Medulla oblongata (tissue), 1 donor: ENCODE measurements at regions not wholly inside any gene's neighbourhood (a gene's known extent, or its start where the extent isn't known, plus 50 kb on each side); places are given as distances from the start of the nearest gene placed in this dataset.
"Not testable (repeated sequence)": the region's sequence is repeated elsewhere in the genome, so short reads cannot be mapped to it uniquely, and the experiment has no call there.

Experiments
- DNase-seq: peaks from one replicate; pipeline ENCODE4 v3.0.0-alpha.2; 2015; ENCODE audit errors: extremely low spot score

DNA sequence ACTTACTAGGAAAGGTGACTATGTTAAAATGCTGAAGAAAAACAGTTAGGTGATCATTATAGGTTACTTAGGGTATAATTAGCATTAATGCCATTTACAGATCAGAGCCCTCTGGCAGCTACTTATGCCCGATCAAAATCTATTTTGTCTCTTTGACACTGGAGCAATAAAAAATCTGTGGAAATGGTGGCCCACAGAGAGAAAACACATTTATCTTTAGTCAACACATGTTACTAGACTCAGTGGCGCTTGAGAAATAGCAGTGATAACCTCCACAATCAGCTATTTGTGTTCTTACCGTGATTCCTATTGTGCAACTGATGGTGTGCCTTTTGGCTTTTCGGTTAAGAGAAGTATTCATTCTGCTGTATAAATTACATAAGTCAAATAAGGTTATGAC is 1519.6 kb downstream of the PCDH9 start:
- DNase-seq: no peak

DNA sequence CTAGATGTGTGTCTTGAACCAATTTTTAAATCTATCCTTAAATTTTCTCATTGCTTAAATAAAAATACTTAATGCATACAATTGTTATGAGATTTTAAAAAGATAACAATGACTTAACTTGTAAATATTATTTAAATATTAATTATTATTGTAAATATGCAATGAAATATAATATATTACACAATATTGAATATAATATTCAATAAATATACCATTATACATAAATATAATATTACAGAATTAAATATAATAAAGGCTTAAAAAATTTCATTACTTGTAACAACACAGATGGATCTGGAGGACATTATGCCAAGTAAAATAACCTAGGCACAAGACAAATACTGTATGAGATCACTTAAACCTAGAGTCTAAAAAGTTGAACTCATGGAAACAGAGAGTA is 1532.3 kb downstream of the PCDH9 start:
- DNase-seq: no peak

DNA sequence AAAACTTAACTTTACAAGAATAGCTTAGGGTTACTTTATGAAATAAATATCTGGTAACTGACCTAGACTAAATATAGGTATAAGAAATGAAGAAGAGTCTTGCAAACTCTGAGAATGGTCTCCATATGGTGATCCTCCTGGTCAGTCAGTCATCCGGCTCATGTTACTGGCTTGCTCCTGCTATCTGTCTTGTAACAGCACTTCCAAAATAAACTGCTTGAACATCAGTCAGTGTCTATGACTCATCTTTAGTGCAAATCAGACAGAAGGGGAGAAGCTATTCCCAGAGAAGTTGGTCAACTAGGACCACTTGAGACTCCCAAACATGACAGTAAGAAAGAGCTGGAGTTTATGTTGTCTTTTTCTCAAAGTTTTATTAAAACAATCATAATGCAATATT is 1550.9 kb downstream of the PCDH9 start:
- DNase-seq: no peak

DNA sequence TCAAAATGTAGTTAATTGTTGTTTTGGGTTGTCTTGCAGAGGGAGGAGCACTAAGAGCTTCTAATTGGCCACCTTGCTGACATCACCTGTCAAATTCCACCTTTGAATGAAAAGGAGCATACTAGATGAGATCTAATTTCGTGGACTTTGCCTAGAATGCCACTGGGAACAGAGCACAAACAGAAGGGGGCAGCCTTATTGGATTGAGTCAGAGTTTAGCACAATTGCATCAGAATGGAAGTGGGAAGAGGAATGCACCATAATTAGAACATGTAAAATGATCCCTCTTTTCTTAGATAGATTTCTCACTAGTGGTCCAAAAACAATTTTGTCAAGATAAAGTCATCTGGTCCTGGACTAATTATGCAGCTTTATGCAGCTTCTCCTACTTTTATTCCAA is 1552.2 kb downstream of the PCDH9 start:
- no peak for DNase-seq

DNA sequence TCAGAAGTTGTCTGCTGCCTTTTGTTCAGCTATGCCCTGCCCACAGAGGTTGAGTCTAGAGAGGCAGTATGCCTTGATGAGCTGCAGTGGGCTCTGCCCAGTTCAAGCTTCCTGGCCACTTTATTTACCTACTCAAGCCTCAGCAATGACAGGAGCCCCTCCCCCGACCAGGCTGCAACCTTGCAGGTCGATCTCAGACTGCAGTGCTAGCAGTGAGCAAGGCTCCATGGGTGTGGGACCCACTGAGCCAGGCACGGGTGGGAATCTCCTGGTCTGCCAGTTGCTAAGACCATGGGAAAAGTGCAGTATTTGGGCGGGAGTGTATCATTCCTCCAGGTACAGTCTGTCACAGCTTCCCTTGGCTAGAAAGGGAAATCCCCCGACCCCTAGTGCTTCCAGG is 1554.8 kb downstream of the PCDH9 start:
- not testable (repeated sequence) for DNase-seq

DNA sequence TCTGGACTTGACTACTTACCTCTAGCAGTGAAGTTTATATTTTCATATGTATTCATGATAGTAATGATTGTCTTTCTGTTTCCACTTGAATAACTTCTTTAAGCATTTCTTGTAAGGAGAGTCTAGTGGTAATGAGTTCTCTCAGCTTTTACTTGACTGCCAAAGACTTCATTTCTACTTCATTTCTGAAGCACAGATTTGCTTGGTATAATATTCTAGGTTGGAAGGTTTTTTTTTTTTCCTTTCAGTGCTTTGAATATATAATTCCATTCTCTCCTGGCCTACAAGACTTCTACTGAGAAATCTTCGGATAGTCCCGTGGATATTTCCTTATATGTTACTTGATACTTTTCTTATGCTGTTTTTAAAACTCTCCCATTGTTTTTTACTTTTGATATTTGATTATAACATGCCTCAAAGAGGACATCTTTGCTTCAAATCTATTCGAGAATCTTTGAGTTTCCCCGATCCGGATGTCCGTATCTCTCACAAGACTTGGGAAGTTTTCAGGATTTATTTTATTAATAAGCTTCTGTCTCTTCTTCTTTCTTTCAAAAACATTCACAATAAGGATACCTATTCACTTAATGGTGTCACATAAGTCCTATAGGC is 1560.0 kb downstream of the PCDH9 start:
- no peak for DNase-seq

DNA sequence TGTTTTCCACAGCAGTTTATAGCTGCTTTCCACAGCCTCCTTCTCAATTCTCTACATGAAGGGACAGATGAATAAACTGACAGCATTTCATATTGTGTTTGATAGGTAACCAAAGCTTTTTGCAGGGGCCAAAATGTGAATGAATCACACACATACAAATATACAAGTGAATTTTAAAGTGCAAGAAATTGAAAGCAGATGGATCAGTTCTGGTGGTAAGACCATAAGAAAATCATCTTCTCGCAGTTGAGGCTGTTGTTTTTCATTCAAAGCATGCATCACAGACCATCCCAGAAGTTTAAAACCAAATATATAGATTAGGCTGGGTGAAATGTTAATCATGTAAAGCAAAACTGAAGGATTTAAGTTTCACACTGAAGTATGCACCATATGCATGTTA is 1569.4 kb downstream of the PCDH9 start:
- no peak for DNase-seq

DNA sequence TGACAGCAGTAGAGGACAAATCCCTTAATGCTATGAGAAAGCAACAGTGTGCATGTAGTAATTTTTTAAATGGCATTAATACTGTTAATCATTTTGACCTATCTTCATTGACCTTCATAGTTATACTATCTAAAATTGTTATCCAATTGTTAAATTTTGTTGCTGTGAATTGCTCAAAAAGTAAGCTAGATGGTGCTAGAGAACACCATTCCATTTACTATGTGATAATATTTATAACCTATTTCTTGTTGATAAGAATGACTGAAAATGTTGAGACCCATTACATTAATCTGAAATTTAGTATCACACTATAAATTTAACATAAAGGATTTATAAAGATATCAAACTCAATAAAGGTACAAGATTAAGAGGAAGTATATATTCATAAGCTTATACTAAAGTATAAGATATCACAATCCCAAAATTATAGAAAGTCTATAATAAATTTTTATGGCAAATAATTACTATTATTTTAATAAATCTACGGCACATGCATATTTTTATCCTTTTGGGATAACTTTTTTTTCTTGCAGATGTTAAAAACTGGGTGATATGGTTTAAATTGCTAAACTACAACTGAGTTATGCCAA is 1573.3 kb downstream of the PCDH9 start:
- peak; percentile 9 for DNase-seq

DNA sequence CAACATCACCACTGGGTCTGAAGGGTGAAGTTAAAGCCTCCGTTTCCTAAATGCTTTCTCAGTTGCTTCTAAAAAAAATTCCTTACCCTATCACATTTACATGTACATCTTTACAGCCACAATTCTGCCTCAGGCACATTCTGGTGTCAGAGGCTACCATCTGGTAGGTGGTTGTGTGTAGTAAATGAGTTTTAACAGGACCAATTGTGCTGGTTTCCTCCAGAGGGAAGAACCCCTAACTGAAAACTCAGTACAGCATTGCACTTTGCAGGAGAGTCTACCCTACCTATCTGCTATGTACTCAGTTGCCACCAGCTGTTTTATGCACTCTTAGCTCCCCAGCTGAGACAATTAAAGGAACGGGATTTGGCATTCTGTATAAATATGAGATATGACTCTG is 1576.5 kb downstream of the PCDH9 start:
- DNase-seq: no peak

DNA sequence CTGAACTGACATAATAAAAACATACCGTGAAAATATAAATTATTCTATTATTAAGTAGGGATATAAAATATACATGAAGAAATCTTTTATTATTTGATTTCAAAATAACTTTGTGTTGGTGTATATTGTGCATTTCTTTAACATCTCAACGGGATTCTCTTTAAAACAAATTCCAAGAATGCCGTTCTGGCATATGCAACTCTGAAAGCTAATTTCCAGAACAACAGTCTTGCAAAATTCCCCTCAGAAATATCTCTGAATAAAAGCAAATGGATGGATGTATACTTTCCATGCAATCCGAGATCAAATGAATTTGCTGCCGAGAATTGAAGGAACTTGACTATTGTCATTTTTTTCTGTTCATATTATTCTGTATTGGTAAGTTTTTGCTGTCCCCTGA is 1579.8 kb downstream of the PCDH9 start:
- no peak for DNase-seq

DNA sequence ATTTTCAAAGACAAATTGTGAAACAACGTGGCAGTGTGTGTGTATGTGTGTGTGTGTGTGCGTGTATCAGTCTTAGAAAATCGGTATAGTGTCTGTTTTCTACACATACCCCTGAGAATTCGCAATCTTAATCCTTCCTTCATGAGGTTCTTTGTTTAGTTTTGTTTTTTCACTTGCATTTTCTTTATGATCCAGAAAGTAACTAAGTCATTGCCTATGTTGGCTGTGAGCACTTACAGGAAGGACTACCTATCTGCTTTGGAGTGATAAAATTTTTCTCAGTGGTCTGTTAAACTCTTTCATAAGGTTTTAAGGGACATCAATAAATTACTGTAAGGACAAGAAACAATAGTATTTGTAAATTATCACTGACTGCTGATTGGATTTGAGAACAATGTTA is 1587.1 kb downstream of the PCDH9 start:
- DNase-seq: no peak

DNA sequence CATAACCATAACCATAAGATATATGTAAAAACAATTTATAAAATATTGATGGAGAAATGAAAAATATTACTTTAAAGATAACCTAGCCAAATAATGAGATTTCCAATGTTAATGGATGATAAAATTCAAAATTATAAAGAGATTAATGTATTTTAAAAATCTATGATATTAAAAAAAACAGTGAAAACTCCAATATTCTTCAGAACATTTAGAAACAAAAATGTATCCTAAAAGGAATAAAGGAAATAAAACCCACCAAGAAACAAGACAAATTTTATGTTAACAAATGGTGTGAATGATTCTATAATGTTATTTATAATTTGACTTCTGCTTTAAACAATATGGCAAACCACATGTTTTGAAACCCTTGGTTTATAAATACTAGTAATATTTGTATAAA is 1587.8 kb downstream of the PCDH9 start:
- DNase-seq: no peak

DNA sequence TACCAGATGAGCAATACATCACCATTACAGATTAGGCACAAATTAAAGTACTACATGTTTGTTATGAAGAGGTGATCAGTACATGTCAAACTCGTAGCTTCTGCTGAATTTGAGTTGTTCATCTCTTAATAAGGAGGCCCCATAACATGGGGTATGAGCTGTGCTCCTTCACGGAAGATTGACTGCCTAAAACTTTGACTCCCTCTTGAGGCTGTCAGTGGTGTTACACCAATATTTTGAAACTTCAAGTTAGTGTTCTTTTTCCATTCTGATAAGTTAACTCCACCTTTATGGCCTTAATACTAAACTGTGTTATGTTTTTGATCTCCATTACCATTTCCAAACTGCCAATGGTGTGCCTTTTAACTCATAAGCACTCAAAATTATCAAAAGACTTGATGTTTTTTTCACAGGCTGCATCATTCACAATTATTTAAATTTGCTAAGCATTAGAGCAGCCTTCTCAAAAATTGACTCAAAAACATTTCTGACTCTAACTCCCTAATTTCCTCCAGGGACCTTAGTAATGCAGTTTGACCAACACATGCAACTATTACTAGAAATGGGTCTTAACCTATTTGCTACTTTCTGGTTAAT is 1591.5 kb downstream of the PCDH9 start:
- peak; percentile 54 for DNase-seq

DNA sequence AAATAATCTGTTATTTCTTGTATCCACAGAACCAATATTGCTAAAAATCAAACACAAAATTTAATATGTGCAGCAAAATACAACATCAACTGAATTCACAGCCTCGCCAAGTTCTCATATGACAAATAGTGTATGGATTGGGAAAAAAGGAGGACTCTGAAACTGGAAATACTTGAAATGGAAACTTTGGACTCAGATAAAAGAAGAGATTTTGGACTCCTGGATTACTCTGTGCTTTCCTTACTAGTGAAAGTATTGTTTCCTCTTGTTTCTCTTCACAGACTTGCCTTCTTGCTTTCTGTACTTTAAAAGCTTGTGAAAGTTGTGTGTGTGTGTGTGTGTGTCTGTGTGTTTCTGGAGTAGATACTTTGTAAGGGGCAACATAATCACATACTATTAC is 1596.3 kb downstream of the PCDH9 start:
- no peak for DNase-seq

DNA sequence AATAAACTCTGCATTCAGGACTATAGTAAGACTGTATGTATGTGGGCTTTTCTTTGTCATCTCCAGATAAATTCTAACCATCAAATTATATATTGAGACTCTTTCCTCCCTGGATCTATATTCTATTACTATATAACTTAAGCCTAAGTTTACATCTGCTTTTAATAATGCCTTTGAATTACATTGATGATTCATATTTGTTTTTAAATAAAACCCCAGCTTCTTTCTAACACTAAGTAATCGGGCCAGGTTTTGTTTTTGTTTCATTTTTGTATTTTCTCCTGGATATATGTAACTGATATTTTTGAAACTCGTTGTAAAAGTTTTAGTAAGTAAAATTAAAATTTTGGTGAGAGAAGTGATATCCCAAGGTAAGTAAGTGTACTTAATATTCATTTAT is 1599.1 kb downstream of the PCDH9 start:
- DNase-seq: no peak

DNA sequence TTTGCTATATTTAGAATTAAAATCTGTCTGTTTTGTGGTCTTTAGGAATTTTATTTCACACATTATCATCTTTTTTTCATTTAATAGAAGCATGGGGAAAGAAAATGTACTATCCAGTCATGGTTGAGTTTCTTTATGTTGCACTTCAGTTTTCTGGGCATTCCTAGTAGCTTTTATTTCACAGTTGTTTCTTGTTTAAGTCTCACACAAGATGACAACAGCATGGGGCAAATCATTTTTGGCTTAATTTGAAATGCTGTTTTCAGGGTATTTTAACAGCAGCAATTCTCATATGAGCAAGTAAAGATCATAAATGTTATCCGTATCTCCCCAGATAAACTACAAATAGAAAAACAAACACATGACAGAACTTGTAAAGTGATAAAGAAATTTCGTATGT is 1600.2 kb downstream of the PCDH9 start:
- no peak for DNase-seq

DNA sequence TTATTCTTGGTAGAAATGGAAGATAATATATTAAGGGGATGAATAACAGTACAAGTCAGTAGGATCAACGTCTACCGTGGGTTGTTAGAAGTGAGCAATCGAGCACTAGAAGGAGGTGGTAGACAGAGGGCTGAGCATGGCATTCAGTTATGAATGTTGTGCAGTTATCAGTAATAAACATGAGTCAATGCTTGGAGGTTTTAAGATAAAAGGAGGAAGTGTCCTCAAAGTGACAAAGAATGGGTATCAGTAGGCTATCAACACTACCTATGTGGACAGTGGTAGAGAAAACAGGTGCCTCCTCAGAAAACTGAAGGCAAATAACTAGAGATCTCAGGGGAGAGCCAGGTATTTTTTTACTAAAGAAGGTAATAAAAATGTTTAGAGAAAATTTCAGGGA is 1607.0 kb downstream of the PCDH9 start:
- DNase-seq: no peak

DNA sequence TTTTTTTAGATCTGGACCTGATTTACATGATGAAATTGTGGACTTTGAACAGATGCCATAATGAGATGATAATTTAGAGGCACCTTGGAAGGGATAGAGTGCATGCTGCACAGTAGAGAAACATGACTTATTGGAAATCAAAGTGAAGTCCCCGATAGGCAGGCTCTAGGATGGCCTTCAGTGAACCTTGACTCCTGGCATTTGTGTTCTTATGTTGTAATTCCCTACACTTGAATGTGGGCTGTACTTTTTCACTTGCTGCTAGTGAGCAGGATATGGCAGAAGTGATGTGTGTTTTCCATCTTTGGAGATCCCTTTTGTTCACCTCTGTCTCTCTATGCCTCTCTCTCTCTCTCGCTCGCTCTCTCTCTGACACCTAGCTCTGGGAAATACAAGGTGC is 1614.6 kb downstream of the PCDH9 start:
- no peak for DNase-seq

DNA sequence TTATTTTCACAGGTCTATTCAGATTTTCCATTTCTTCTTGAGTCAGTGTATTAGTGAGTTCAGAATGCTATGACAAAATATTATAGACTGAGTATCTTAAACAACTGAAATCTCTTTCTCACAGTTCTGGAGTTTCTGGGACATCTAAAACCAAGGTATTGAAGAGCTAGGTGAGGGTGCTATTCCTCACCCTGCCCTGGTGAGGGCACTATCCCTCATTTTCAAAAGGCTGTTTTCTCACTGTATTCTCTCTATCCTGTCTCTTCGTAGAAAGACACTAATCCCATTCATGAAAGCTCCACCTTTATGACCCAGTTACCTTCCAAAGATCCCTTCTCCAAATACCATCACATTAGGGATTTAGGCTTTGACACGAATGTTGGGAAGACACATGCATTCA is 1617.1 kb downstream of the PCDH9 start:
- no peak for DNase-seq

DNA sequence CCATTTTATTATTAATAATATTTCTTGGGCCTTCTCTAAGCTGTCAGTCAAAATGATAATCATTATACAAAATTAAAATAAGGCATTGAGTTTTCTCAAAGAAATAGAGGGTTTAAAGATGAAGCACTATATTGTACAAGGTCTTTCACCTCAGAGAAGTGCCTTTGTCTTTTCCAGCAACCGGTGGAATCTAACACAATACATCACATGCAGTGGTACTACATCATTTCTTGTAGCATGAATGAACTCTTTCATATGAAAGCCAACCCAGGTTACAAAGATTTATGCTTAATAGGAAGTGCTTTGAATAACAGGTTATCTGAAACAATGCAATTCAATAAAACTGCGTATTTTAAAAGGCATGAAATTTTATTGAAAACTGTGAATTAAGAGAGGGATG is 1620.8 kb downstream of the PCDH9 start:
- no peak for DNase-seq

DNA sequence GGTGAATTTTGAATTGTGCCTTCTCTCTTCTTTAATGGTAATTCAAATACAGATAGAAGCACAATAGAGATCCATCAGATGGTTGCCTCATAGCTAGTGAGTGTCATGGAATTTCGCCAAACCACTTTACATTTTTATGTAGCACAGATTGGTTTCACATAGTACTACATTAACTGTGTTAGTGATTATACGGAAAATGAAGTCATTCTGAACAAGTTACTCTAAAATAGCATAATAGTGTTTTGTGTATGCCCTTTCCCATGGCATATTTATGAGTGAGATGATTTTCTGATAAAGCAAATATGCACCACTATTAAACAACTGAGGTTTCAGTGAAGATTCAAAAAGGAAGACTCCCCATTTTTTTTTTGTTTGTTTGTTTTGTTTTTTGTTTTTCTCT is 1623.5 kb downstream of the PCDH9 start:
- no peak for DNase-seq

DNA sequence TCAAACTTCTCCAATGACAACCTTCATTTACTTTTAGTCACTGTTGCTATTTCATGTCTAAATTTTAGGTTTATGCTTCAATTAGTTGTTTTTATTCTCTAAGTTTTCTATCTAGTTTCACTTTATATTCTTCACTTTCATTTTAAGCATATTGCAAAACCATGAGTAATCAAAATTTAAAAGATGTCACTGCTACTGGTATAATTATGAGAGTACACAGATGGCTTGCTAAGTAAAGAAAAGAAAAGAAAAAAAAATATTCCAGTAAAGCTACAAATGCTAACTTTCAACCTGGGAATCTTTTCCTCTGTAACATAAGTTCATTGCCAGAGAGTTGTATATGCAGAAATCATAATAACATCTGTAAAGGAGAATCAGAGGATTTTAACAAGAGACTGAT is 1624.7 kb downstream of the PCDH9 start:
- no peak for DNase-seq

DNA sequence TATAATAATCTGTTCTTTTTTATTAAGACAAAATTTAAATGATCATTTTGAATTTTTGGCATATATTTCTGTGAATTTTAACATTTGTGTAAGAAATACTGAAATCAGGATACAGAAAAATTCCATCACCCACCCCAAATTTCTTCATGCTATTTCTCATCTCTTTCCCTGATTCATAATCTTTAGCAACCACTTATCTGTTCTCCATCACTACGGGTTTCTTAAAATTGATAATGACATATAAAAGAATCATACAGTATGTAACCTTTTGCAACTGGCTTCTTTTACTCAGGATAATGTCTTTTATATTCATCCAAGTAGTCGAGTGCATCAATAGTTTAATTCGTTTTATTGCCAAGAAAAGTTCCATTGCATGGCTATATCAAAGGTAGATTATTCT is 1627.0 kb downstream of the PCDH9 start:
- DNase-seq: no peak

DNA sequence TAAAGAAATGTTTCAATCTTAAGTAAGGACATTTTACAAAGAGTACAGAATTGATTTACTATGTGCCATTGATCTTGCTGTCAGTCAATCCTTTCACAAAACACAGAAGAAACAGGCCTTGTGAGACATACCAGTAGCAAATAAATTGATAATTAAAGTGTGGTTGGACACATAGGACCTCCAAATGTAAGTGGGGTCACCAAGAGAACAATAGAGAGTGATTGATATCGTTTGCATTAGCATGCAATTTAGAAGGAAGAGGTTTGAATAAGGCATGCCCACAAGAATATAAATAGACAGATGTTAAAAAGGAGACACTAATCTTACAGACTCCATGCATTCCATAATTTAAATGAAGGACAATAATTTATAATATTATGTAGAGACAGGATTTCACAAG is 1628.3 kb downstream of the PCDH9 start:
- no peak for DNase-seq
